ENCODE measurements at regions not wholly inside any gene's neighbourhood (a gene's known extent, or its start where the extent isn't known, plus 50 kb on each side); places are given as distances from the start of the nearest gene placed in this dataset.

GRCh38 chr17:77037943-77038342, 102.8 kb upstream of the SEC14L1 start:
- TF ChIP-seq CTCF (IDR thresholded peaks at IDR 0.05) = no peak
- no peak for TF ChIP-seq EZH2phosphoT487 (IDR thresholded peaks at IDR 0.05)
- TF ChIP-seq EZH2 (IDR thresholded peaks at IDR 0.05) = no peak

Data from neural progenitor cell (in vitro differentiated cells).